WERI-Rb-1 (cell line): ENCODE measurements at regions not wholly inside any gene's neighbourhood (a gene's known extent, or its start where the extent isn't known, plus 50 kb on each side); places are given as distances from the start of the nearest gene placed in this dataset.
A peak's percentile ranks its signal among the peaks of the same experiment; 100 is the strongest.

Experiments used
- DNase-seq: peaks from one replicate; pipeline ENCODE4 v3.0.0-alpha.2; 2020
- H3K27ac ChIP-seq: fragments of 250-450 bp; sonication (Bioruptor Pico); 2 replicates; pipeline ENCODE4 v1.5.1; 2020; ENCODE audit warnings: mild to moderate bottlenecking, moderate library complexity
- H3K27me3 ChIP-seq: fragments of 250-450 bp; sonication (Bioruptor Pico); 2 replicates; pipeline ENCODE4 v1.5.1; 2021; ENCODE audit warnings: mild to moderate bottlenecking, low read depth, moderate library complexity; ENCODE audit not compliant: insufficient read depth, severe bottlenecking
- H3K36me3 ChIP-seq: fragments of 250-450 bp; sonication (Bioruptor Pico); 2 replicates; pipeline ENCODE4 v1.5.1; 2020; ENCODE audit warnings: mild to moderate bottlenecking, moderate library complexity
- H3K4me3 ChIP-seq: 2 replicates; pipeline ENCODE4 v1.5.1; 2011; ENCODE audit warnings: low read depth, mild to moderate bottlenecking, control low read depth, low read length
- H3K9me3 ChIP-seq: fragments of 250-450 bp; sonication (Bioruptor Pico); 2 replicates; pipeline ENCODE4 v1.5.1; 2021; ENCODE audit warnings: mild to moderate bottlenecking, moderate library complexity; ENCODE audit not compliant: severe bottlenecking
- CTCF ChIP-seq: IDR thresholded peaks from 2 replicates; pipeline ENCODE4 v1.5.1; 2011; ENCODE audit warnings: low read depth, mild to moderate bottlenecking, control low read depth, inconsistent platforms, low read length

DNA sequence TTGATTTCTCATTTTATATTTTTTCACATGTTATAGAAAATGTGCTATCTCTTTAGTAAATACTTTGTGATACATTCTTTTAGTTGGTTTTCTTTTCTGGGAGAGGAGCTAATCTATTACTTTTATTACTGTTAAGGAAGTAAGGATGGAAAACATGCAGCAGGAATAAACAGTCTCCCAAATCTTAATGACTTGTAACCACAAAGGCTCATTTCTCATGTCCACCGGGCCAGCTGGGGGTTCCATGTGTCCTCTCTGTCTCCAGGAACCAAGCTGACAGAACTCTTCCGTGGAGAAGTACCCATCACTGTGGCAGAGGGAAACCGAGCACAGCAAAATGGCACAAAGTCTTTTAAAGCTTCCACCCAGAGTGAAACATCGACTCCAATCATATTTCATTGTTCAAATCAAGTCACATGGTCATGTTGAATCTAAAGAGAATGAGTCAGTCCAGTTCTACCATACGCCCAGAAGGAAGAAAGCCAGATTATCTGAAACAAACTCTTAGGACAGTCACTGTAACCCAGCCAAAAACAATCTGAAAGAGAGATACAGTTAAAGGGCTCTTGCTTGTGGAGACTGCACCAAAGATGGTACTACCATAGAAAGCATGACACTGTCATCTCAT lies 97.1 kb upstream of the CDH6 start:
- no peak for DNase-seq
- no peaks in the 10 kb centered on the region for H3K36me3 ChIP-seq
- no peaks in the 10 kb centered on the region for H3K27me3 ChIP-seq
- no peak overlapping the region for H3K27ac ChIP-seq
- H3K4me3 ChIP-seq, result no peak overlapping the region
- H3K9me3 ChIP-seq, result no peaks in the 10 kb centered on the region
- TF ChIP-seq CTCF, result no peak

GRCh38 chr5:31095796-31096195 lies 97.7 kb upstream of the CDH6 start:
- no peak for DNase-seq

GRCh38 chr5:31091501-31091900 lies 102.0 kb upstream of the CDH6 start:
- DNase-seq, result no peak
- Histone ChIP-seq H3K27me3 (no peaks in the 10 kb centered on the region), H3K9me3 (no peaks in the 10 kb centered on the region), H3K27ac (no peak overlapping the region), H3K4me3 (no peak overlapping the region), H3K36me3 (no peaks in the 10 kb centered on the region)
- no peak for TF ChIP-seq CTCF

More at GRCh38 chr5:31095796-31096195, 97.7 kb upstream of the CDH6 start:
- Histone ChIP-seq H3K27ac (no peak overlapping the region), H3K4me3 (no peak overlapping the region), H3K36me3 (no peaks in the 10 kb centered on the region), H3K27me3 (no peaks in the 10 kb centered on the region), H3K9me3 (no peaks in the 10 kb centered on the region)
- TF ChIP-seq CTCF, result no peak

GRCh38 chr5:31090467-31090866 lies 103.0 kb upstream of the CDH6 start:
- Histone ChIP-seq H3K27ac (no peak overlapping the region), H3K36me3 (no peaks in the 10 kb centered on the region), H3K27me3 (no peaks in the 10 kb centered on the region), H3K4me3 (no peak overlapping the region), H3K9me3 (no peaks in the 10 kb centered on the region)
- TF ChIP-seq CTCF, result no peak
- no peak for DNase-seq

DNA sequence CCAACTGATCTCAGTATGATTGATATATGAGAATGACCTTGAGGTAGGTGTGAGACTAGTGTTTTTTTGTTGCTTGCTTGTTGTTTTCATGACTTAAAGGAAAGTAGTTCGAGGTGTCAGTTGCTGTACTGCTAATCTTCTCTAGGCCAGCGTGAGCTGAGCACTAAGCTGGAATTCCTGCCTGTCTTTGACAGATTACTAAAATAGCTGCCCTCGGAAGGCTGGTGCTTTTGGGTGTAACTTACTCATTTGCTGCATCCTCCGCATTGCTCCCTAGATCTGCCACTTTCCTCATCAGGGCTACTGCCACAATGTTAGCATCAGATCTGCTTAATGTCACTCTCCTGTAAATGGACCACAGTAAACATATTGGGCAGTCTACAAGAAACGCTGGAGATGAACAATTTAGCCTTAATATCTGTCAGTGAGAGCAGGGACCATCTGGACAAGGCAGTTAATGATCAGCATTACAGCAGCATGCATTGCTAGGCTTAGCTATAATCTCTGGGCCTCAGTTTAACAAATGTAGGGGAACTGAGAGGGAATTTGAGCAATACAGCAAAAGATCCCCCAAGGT lies 106.6 kb upstream of the CDH6 start:
- H3K27ac ChIP-seq, result peak overlapping the region; percentile 31
- H3K27me3 ChIP-seq, result no peaks in the 10 kb centered on the region
- no peaks in the 10 kb centered on the region for H3K9me3 ChIP-seq
- DNase-seq, result peak; percentile 72
- H3K4me3 ChIP-seq, result peak overlapping the region; percentile 40
- TF ChIP-seq CTCF, result no peak
- no peaks in the 10 kb centered on the region for H3K36me3 ChIP-seq

GRCh38 chr5:31084871-31085270 lies 108.6 kb upstream of the CDH6 start:
- Histone ChIP-seq H3K36me3 (no peaks in the 10 kb centered on the region), H3K4me3 (no peak overlapping the region), H3K27me3 (no peaks in the 10 kb centered on the region), H3K27ac (no peak overlapping the region), H3K9me3 (no peaks in the 10 kb centered on the region)
- DNase-seq, result no peak
- TF ChIP-seq CTCF, result no peak
